HG02938 (cell line): ENCODE measurements at regions not wholly inside any gene's neighbourhood (a gene's known extent, or its start where the extent isn't known, plus 50 kb on each side); places are given as distances from the start of the nearest gene placed in this dataset.
"Not testable (repeated sequence)": the region's sequence is repeated elsewhere in the genome, so short reads cannot be mapped to it uniquely, and the experiment has no call there.

Source experiments
- ATAC-seq: cut with Tn5 transposase; IDR thresholded peaks from one replicate; pipeline ENCODE4 v1.9.1; 2021; ENCODE audit warnings: mild to moderate bottlenecking, moderate library complexity; ENCODE audit not compliant: unreplicated experiment

DNA sequence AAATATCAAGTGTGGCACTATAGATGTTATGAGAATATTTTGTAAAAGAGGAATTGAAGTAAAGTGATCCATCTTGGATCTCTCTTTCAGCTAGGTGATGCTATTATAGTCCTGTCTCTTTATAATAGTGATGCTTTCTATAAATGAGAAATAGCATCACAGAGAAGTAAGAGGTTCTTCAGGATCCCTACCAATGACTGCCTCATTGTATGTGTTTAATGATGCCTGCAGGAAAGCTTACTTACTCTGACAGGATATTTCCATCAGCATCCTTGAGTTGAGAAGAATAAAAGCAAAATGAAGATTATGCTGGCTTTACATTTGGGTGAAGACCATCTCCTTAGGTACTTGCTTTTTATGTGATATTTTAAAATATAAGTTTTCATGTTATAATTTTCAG, 846.0 kb upstream of the LRFN5 start:
- no peak for ATAC-seq

DNA sequence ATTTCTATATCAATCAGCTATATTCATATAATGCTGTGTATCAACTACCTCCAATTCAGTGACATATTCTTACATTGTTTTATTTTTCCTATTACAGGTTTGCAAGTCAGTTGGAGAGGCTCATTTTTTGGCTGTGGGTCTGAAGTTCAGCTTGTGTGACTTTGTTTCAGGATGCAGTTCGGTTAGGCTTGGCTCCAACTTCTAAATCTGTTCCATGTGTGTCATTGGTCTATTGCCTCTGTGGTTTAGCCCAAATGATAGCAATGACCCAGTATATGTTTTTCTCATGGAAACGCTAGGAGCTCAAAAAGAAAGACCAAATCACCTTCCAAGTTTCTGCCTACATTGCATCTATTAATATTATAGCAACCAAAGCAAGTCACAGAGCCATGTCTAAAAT, 848.6 kb upstream of the LRFN5 start:
- ATAC-seq: no peak

DNA sequence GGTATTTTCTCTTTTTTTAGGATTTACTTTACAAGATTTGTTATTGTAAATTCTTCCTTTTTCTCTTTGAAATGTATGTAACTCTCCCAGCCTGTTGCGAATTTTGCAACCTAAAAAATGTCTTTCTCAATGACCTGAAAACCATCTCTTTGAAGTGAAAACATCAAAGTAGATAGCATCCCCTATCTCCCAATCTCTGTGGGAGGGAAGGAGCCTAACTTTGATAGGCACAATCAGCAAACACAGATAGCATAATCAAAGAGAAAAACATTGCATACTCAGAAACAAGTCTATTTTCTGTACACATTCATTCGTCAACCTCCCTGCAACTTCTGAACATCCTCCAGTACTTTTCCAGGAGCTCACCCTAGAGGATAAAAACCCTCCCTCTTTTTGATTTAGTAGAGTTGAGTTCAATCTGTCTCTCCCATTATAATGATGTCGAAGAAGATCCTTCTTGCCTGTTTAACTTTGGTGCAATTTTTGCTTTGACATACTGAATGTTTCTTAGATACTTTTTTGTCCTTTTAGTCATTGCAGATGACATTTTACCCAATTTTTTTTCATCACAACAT, 849.2 kb upstream of the LRFN5 start:
- ATAC-seq: no peak

- ATAC-seq: no peak
These were observed 873.5 kb upstream of the LRFN5 start for GRCh38 chr14:40733206-40733605.

DNA sequence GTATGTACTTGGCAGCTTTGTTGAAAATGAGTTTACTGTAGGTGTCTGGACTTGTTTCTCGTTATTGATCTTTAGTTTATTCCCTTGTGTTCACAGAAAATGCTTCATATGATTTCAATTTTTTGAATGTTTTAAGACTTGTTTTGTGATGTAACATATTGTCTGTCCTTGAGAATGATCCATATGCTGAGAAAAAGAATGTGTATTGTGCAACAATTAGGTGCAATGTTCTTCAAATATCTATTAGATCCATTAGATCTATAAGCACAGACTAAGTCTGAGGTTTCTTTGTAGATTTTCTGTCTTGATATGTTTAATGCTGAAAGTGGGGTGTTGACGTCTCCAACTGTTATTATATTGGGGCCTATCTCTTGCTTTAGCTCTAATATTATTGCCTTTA, 879.6 kb upstream of the LRFN5 start:
- ATAC-seq: no peak

DNA sequence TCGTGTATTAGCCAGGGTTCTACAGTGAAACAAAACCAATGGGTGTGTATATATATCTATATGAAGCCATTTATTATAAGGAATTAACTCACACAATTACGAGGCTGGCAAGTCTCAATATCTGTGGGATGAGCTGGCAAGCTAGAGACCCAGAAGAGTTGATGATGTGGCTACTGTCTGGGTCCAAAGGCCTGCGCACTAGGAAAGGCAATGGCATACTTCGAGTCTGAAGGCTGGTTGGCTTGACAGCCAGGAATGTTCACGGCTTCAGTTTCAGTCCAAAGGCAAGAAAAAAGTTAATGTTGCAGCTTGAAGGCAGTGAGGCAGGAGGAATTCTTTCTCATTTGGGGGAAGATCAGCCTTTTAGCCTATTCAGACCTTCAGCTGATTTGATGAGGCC, 893.3 kb upstream of the LRFN5 start:
- ATAC-seq: no peak

- no peak for ATAC-seq
These were observed 909.4 kb upstream of the LRFN5 start for GRCh38 chr14:40697231-40697630.

DNA sequence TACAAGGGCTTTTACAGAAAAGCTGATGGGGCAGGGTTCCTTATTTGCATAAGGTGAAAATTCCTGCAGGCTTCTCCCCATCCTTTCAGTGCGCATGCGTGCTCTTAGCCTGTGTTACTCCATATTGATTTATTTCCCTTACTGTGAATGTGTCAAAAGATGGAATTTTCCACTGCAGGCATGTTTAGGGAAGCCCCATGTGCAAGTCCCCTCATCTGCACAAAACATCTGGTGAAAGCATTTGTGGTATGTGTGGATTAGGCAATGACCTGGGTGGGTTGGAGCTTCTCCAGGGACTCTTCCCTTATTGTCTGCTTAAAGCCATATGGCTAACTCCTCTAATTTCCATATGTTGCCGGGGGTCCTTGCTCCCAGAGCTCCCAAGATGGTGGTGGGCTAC, 912.7 kb upstream of the LRFN5 start:
- ATAC-seq: no peak

GRCh38 chr14:40691066-40691465, 915.6 kb upstream of the LRFN5 start:
- no peak for ATAC-seq

DNA sequence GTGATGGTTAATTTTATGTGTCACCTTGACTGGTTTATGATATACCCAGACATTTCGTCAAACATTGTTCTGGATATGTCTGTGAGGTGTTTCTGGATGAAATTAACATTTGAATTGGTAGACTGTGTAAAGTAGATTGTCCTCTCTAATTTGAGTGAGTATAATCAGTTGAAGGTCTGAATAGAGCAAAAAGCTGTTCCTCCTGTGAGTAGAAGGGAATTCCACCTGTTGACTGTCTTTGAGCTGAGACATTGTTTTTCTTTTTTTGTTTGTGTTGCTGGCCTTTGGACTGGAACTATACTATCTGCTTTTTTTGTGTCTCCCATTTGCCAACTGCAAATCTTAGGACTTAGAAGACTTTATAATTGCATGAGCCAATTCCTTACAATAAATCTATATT, 920.9 kb upstream of the LRFN5 start:
- no peak for ATAC-seq

DNA sequence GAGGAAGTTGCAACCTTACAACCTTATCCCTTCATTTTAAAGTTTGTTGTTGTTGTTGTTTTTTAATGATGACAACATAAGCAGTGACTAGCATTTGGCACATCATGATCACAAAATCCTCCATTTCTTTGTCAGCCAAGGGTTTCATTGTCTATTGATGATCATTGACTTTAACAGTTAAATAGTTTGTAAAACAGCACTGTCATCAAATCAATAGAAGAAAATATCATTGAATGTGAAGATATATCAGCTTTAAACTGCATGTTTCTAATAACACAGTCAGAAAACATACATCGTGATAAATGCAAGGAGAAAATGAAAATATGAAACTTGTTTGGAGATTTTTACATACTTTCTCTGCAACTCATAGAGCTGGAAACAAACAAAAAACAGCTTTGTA, 922.3 kb upstream of the LRFN5 start:
- ATAC-seq: no peak

DNA sequence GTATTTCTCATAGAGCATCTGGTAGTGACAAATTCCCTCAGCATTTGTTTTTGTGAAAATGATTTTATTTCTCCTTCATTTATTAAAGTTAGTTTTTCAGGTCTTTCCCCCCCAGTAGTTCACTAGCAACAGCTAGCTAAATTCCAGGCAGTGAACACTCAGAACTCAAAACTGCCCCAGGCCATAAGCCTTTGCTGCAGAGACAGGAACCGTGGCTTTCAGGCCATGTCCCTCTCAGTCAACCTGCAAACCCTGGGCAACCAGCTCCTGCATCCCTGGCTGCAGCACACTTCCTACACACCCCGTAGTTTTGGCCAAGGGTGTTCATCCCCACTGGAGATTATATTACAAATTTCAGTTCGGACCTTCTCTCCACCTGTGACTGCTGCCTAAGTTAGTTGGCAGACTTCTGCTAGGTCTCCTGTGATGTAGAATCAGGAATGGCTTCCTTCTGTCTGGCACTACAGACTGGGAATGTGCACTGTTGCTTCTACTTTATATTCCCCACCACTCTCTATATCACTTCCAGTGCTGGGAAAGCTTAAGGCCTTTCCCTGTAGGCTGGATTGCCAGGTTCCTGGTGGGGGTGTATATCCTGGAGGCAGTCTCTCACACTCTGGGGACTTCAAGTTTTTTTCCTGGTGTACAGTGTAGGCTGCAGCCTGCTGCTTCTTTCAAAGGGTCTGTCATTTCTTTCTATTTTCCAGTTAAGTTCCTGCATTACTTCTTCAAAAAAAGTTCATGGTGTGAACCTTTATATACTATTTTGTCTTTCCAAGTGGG, 924.4 kb upstream of the LRFN5 start:
- no peak for ATAC-seq

GRCh38 chr14:40679256-40679655, 927.4 kb upstream of the LRFN5 start:
- ATAC-seq: no peak

GRCh38 chr14:40677206-40677605, 929.5 kb upstream of the LRFN5 start:
- ATAC-seq: not testable (repeated sequence)

DNA sequence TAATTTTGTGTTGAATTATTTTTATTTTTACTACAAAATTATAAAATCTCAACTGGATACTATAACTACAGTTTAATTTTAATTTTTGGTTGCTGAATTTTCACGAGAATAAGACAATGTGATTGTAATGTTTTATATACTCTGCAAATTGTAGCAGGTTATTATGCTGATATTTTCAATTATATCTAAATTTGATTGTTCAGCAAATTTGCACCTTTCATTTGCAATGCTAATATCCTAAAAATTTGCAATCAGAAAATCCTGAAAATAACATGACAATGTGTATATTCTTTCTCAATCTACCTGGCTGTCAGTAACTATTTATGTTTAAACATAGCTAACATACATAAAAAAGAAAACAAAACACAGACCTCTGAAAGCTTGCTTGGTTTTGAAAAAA, 932.2 kb upstream of the LRFN5 start:
- no peak for ATAC-seq

DNA sequence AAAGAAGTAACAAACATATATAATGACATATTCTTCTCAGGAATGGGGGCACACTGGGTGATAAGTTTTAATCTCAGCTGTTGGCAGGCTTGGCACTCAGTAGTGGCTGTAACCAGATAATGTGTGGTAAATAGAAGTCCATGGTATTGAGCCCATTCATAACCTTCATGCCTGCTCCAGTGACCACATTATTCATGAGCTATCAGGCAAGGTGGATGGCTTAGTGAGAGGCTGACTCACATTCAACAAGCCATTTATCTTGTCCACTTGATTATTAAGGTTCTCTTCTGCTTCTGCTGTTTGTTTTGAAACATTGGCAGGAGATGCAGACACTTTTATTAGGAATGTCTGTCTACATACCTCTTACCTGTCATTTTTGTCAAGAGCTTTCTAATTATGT, 950.4 kb upstream of the LRFN5 start:
- ATAC-seq: no peak

DNA sequence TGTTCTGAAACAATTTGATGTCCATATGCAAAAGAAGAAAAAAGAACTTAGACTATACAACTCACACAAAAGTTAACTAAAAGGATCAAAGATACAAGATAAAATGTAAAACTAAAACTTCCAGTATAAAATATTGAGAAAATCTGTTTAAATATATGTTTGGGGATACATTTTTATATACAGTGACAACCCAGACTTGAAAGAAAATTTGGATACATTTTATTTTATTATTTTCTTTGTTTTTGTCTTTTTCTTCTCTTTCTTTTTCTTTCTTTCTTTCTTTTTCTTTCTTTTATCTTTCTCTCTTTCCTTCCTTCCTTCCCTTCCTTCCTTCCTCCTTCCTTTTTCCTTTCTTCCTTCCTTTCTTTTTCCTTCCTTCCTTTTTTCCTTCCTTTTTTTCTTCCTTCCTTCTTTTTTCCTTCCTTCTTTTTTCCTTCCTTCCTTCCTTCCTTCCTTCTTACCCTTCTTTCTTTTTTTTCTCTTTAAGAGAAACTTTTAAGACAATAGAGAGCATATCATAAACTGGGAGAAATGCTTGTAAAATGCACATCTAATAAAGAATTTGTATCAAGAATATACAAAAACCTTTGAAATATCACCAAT, 954.5 kb upstream of the LRFN5 start:
- no peak for ATAC-seq

DNA sequence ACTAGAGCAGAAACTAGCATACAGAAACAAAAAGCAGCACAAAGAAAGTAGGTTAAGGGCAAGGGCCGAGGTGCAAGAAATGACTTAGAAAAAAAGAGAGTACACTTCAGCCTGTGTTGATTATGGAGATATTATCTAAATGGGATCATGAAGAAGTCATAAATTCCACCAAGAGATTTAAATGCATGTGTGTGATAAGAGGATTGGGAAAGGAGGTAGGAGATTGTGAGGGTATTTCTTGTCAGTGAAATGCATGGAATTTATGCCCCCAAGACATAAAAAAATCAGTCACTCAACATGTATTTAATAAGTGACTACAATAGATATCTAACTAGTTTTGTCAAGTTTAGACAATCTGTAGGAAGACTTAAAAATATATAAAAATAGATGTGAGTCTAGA, 976.2 kb upstream of the LRFN5 start:
- no peak for ATAC-seq

- not testable (repeated sequence) for ATAC-seq
These were observed 977.0 kb upstream of the LRFN5 start for GRCh38 chr14:40629551-40630137.

DNA sequence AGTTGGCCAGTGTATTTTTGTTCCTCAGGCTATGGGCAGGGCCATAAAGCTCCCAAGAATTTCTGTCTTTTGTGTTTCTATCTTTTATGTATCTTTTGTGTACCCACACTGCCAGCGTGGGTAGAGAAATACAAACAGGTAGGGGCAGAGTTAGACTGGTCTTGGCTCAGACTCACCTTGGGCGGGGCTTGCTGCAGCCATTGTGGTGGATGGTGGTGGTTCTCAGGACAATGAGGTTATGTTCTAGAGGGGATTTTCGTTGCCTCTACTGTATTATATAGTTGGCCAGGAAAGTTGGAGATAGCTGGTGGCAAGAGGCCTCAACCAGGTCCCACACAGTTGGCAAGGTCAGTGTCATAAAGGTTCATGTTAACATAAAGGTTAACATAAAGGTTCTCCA, 977.5 kb upstream of the LRFN5 start:
- no peak for ATAC-seq

DNA sequence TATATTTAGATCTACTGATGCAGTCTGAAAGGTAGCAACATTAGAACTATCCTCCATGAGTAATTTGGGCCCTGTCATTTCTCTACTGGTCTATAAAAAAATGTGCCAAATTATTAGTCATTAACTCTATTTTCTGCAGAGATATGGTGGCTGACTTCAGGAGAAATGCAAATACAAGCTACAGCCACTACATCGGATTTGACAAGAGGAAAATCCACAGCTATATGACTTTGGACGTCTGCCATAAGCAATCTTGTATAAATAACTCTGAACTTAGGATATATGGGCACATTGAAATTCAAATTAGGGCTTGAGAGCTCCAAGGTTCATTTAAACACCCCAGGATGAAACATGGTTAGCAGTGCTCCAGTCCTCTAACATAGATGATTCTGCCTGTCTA, 983.0 kb upstream of the LRFN5 start:
- no peak for ATAC-seq

DNA sequence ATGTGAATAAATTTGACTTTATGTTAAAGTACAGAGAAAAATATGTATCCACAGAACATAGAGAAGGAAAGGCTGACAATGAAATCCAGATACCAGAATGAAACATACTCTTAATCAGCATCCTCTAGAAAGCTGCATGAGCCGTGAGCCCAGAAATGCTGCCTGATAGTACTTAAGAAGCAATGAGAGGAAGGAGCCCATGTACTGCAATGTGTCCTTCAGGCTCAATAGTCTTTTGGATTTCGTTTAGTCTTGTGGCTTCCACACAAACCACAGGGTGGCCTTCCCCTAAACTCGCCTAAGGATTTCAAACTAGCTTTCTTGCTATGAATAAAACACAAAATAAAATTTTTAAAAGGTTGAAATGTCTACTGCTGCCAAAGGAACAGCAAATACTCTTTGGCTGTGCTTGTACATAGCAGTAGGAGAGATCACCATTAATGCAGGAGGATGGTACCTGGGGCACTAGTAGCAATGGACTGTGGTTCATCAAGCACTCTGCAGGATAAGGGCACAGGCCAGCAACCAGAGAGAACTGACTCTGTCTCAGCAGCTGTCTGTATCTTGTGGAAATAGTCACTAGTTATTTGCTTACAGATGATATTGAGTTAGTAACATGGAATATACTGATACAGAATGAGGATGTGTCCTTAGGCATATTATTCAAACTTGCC, 988.3 kb upstream of the LRFN5 start:
- no peak for ATAC-seq
